Esophagus squamous epithelium (tissue), 4 donors: ENCODE measurements at regions not wholly inside any gene's neighbourhood (a gene's known extent, or its start where the extent isn't known, plus 50 kb on each side); places are given as distances from the start of the nearest gene placed in this dataset.

ENCODE experiments used
- CTCF ChIP-seq, 6 experiments: fragments of 450-650 bp in 4 of 6; fragments of 200-600 bp in 2 of 6; sonication (generic) in 2 of 6; IDR thresholded peaks; one replicate each; pipeline ENCODE4 v1.5.1; 2016 to 2019; ENCODE audit warnings: antibody characterized with exemption in 6 of 6, mild to moderate bottlenecking in 4 of 6, moderate library complexity in 4 of 6
- POLR2A ChIP-seq, 4 donors: fragments of 450-650 bp; IDR thresholded peaks; one replicate each; pipeline ENCODE4 v1.6.1; 2017; ENCODE audit warnings: antibody characterized with exemption in 4 of 4, mild to moderate bottlenecking in 4 of 4, moderate library complexity in 3 of 4

- TF ChIP-seq CTCF (IDR thresholded peaks at IDR 0.05) (no peak), POLR2A (IDR thresholded peaks at IDR 0.05) (no peak)
Measured at GRCh38 chr1:184299796-184300195, 87.0 kb upstream of the C1orf21 start.
